Activated naive CD4-positive, alpha-beta T cell treated with anti-CD3 and anti-CD28 coated beads, Interleukin-2, amount 10 ng/mL, durations not matched to agents 7 days and 5 days (primary cell): ENCODE measurements at regions not wholly inside any gene's neighbourhood (a gene's known extent, or its start where the extent isn't known, plus 50 kb on each side); places are given as distances from the start of the nearest gene placed in this dataset.

Experiments used
- CTCF ChIA-PET: fragments of 350-600 bp; sonication (Branson Sonifier 250); formaldehyde crosslinking; loops from one replicate; lab custom pipeline; 2021; ENCODE audit warnings: antibody characterized with exemption; lab: Charles Lee
- DNase-seq: peaks from one replicate; pipeline ENCODE4 v3.0.0-alpha.2; 2020
- H3K27ac Mint-ChIP-seq: one replicate; pipeline ENCODE4 v1.8.0; 2021; ENCODE audit warnings: mild to moderate bottlenecking, moderate library complexity, mixed read lengths
- H3K27me3 Mint-ChIP-seq: one replicate; pipeline ENCODE4 v1.8.0; 2021; ENCODE audit warnings: mild to moderate bottlenecking, mixed read lengths
- H3K36me3 Mint-ChIP-seq: one replicate; pipeline ENCODE4 v1.8.0; 2021; ENCODE audit warnings: mixed read lengths
- H3K4me1 Mint-ChIP-seq: one replicate; pipeline ENCODE4 v1.8.0; 2021; ENCODE audit warnings: mixed read lengths
- H3K4me3 Mint-ChIP-seq: one replicate; pipeline ENCODE4 v1.8.0; 2021; ENCODE audit warnings: mild to moderate bottlenecking, moderate library complexity, mixed read lengths
- H3K9me3 Mint-ChIP-seq: one replicate; pipeline ENCODE4 v1.8.0; 2021; ENCODE audit warnings: mixed read lengths

GRCh38 chr3:187795207-187795960, 50.1 kb upstream of the BCL6 start:
- no peak overlapping the region for H3K4me3 Mint-ChIP-seq
- H3K9me3 Mint-ChIP-seq, result peaks cover 25% of the 10 kb centered on the region
- no peak overlapping the region for H3K27ac Mint-ChIP-seq
- peaks cover 60% of the 10 kb centered on the region for H3K4me1 Mint-ChIP-seq
- H3K36me3 Mint-ChIP-seq, result peaks cover 67% of the 10 kb centered on the region
- peaks cover 4% of the 10 kb centered on the region for H3K27me3 Mint-ChIP-seq
- no peak for DNase-seq
- CTCF ChIA-PET, result no interaction called here

- Mint-ChIP-seq H3K27me3 (peaks cover 4% of the 10 kb centered on the region), H3K4me1 (peaks cover 78% of the 10 kb centered on the region)
These were observed 52.9 kb upstream of the BCL6 start for GRCh38 chr3:187798126-187798525.

GRCh38 chr3:187798531-187799530, 53.6 kb upstream of the BCL6 start:
- Mint-ChIP-seq H3K27me3 (peaks cover 4% of the 10 kb centered on the region), H3K4me3 (peak overlapping the region; percentile 38), H3K4me1 (peaks cover 83% of the 10 kb centered on the region), H3K36me3 (peaks cover 42% of the 10 kb centered on the region), H3K27ac (peak overlapping the region; percentile 92), H3K9me3 (peaks cover 17% of the 10 kb centered on the region)
- CTCF ChIA-PET, result interaction anchor here (0.9 to 5.2 kb wide), 9 partner anchors 14 to 198 kb away, joined by 3 to 34 read pairs (median 4); no protein-coding TSS in a partner anchor
- DNase-seq, result peak; percentile 65

More at GRCh38 chr3:187798126-187798525, 52.9 kb upstream of the BCL6 start:
- Mint-ChIP-seq H3K27ac (peak overlapping the region; percentile 92), H3K9me3 (peaks cover 17% of the 10 kb centered on the region), H3K4me3 (peak overlapping the region; percentile 38), H3K36me3 (peaks cover 46% of the 10 kb centered on the region)
- CTCF ChIA-PET, result interaction anchor here (0.9 to 1.5 kb wide), 6 partner anchors 13 to 199 kb away, joined by 3 to 5 read pairs (median 3); no protein-coding TSS in a partner anchor
- no peak for DNase-seq

- Mint-ChIP-seq H3K4me1 (peaks cover 90% of the 10 kb centered on the region), H3K9me3 (peaks cover 14% of the 10 kb centered on the region), H3K27me3 (peaks cover 2% of the 10 kb centered on the region), H3K27ac (peak overlapping the region; percentile 92), H3K36me3 (peaks cover 37% of the 10 kb centered on the region), H3K4me3 (peak overlapping the region; percentile 38)
- CTCF ChIA-PET, result interaction anchor here (0.8 to 5.2 kb wide), 6 partner anchors 23 to 176 kb away, joined by 3 to 34 read pairs (median 7); partner anchors contain the start of gene BCL6
- DNase-seq, result peak; percentile 64
These were observed 54.8 kb upstream of the BCL6 start for GRCh38 chr3:187799942-187800641.

- no peak for DNase-seq
- peak overlapping the region; percentile 92 for H3K27ac Mint-ChIP-seq
- CTCF ChIA-PET, result interaction anchor here (0.7 to 5.2 kb wide), 7 partner anchors 13 to 870 kb away, joined by 3 to 34 read pairs (median 6); partner anchors contain the start of gene BCL6
- H3K9me3 Mint-ChIP-seq, result peaks cover 17% of the 10 kb centered on the region
- no peaks in the 10 kb centered on the region for H3K27me3 Mint-ChIP-seq
- peaks cover 37% of the 10 kb centered on the region for H3K36me3 Mint-ChIP-seq
- H3K4me3 Mint-ChIP-seq, result peak overlapping the region; percentile 21
- H3K4me1 Mint-ChIP-seq, result peaks cover 91% of the 10 kb centered on the region
These were observed 55.9 kb upstream of the BCL6 start for GRCh38 chr3:187801152-187801551.

- H3K4me3 Mint-ChIP-seq, result peak overlapping the region; percentile 36
- peaks cover 32% of the 10 kb centered on the region for H3K36me3 Mint-ChIP-seq
- CTCF ChIA-PET, result interaction anchor here (0.8 to 5.2 kb wide), 7 partner anchors 12 to 108 kb away, joined by 3 to 34 read pairs (median 3); partner anchors contain the start of gene BCL6
- peak overlapping the region; percentile 92 for H3K27ac Mint-ChIP-seq
- peaks cover 13% of the 10 kb centered on the region for H3K9me3 Mint-ChIP-seq
- DNase-seq, result peak; percentile 29
- no peaks in the 10 kb centered on the region for H3K27me3 Mint-ChIP-seq
- peaks cover 93% of the 10 kb centered on the region for H3K4me1 Mint-ChIP-seq
These were observed 57.1 kb upstream of the BCL6 start for GRCh38 chr3:187802203-187802927.

GRCh38 chr3:187802928-187803259, 57.6 kb upstream of the BCL6 start:
- Mint-ChIP-seq H3K27ac (peak overlapping the region; percentile 92), H3K27me3 (no peaks in the 10 kb centered on the region), H3K4me3 (peak overlapping the region; percentile 36), H3K36me3 (peaks cover 27% of the 10 kb centered on the region), H3K9me3 (peaks cover 11% of the 10 kb centered on the region), H3K4me1 (peaks cover 88% of the 10 kb centered on the region)
- CTCF ChIA-PET, result interaction anchor here (0.9 to 5.2 kb wide), 6 partner anchors 27 to 374 kb away, joined by 3 to 34 read pairs (median 6); partner anchors contain the start of gene BCL6
- peak; percentile 82 for DNase-seq

GRCh38 chr3:187804120-187804744, 59.0 kb upstream of the BCL6 start:
- Mint-ChIP-seq H3K4me3 (no peak overlapping the region), H3K27ac (peak overlapping the region; percentile 62), H3K4me1 (peaks cover 75% of the 10 kb centered on the region), H3K27me3 (no peaks in the 10 kb centered on the region), H3K36me3 (peaks cover 17% of the 10 kb centered on the region), H3K9me3 (peaks cover 5% of the 10 kb centered on the region)
- DNase-seq, result no peak
- CTCF ChIA-PET, result interaction anchor here (1.0 to 2.0 kb wide), 2 partner anchors 14 to 59 kb away, joined by 3 to 8 read pairs; partner anchors contain the start of gene BCL6

- Mint-ChIP-seq H3K27me3 (no peaks in the 10 kb centered on the region), H3K27ac (no peak overlapping the region), H3K4me3 (no peak overlapping the region), H3K9me3 (peaks cover 5% of the 10 kb centered on the region), H3K36me3 (peaks cover 16% of the 10 kb centered on the region), H3K4me1 (peaks cover 70% of the 10 kb centered on the region)
- no peak for DNase-seq
- CTCF ChIA-PET, result no interaction called here
These were observed 59.5 kb upstream of the BCL6 start for GRCh38 chr3:187804745-187805121.

- peaks cover 5% of the 10 kb centered on the region for H3K9me3 Mint-ChIP-seq
- no peak overlapping the region for H3K4me3 Mint-ChIP-seq
- peaks cover 16% of the 10 kb centered on the region for H3K36me3 Mint-ChIP-seq
- H3K27ac Mint-ChIP-seq, result no peak overlapping the region
- H3K27me3 Mint-ChIP-seq, result no peaks in the 10 kb centered on the region
- CTCF ChIA-PET, result interaction anchor here (2.1 kb wide), 1 partner anchor 27 kb away, joined by 6 read pairs; no protein-coding TSS in a partner anchor
- no peak for DNase-seq
- peaks cover 60% of the 10 kb centered on the region for H3K4me1 Mint-ChIP-seq
These were observed 60.5 kb upstream of the BCL6 start for GRCh38 chr3:187805774-187806173.

GRCh38 chr3:187807086-187807862, 62.0 kb upstream of the BCL6 start:
- H3K27ac Mint-ChIP-seq, result no peak overlapping the region
- H3K27me3 Mint-ChIP-seq, result no peaks in the 10 kb centered on the region
- no peak for DNase-seq
- CTCF ChIA-PET, result interaction anchor here (2.1 kb wide), 1 partner anchor 25 kb away, joined by 6 read pairs; no protein-coding TSS in a partner anchor
- H3K4me1 Mint-ChIP-seq, result peaks cover 58% of the 10 kb centered on the region
- peaks cover 5% of the 10 kb centered on the region for H3K9me3 Mint-ChIP-seq
- no peak overlapping the region for H3K4me3 Mint-ChIP-seq
- peaks cover 20% of the 10 kb centered on the region for H3K36me3 Mint-ChIP-seq

- CTCF ChIA-PET, result interaction anchor here (0.6 kb wide), 1 partner anchor 12 kb away, joined by 3 read pairs; no protein-coding TSS in a partner anchor
These were observed 63.2 kb upstream of the BCL6 start for GRCh38 chr3:187808527-187808895.

More at GRCh38 chr3:187808527-187808895, 63.2 kb upstream of the BCL6 start:
- Mint-ChIP-seq H3K4me3 (no peak overlapping the region), H3K27ac (no peak overlapping the region), H3K27me3 (no peaks in the 10 kb centered on the region), H3K36me3 (peaks cover 20% of the 10 kb centered on the region), H3K4me1 (peaks cover 47% of the 10 kb centered on the region), H3K9me3 (peaks cover 5% of the 10 kb centered on the region)
- DNase-seq, result no peak
